Caco-2 (cell line): ENCODE measurements at regions not wholly inside any gene's neighbourhood (a gene's known extent, or its start where the extent isn't known, plus 50 kb on each side); places are given as distances from the start of the nearest gene placed in this dataset.
"Not testable (repeated sequence)": the region's sequence is repeated elsewhere in the genome, so short reads cannot be mapped to it uniquely, and the experiment has no call there.

Experiments used
- BruUV-seq: library from RNA; stranded (reverse); fragments of 400-500 nt; replicated peaks from 2 replicates; lab custom pipeline; 2021; lab: Mats Ljungman, UMichigan
- CTCF ChIA-PET: fragments of 300-600 bp; sonication (Branson Sonifier 250); formaldehyde crosslinking; loops from one replicate; lab custom pipeline; 2022; ENCODE audit warnings: antibody characterized with exemption; lab: Charles Lee
- POLR2A ChIA-PET: fragments of 300-600 bp; sonication (Branson Sonifier 250); formaldehyde crosslinking; loops from one replicate; lab custom pipeline; 2022; ENCODE audit warnings: antibody characterized with exemption; lab: Charles Lee
- DNase-seq, 2 experiments: peaks; one replicate each; pipeline versions ENCODE4 v3.0.0 to v3.0.0-alpha.2; 2020 to 2022
- H3K27me3 ChIP-seq: replicated peaks from 2 replicates; pipeline ENCODE4 v1.6.0; 2011; ENCODE audit warnings: low read length; ENCODE audit not compliant: control insufficient read depth, insufficient read depth
- H3K36me3 ChIP-seq: 2 replicates; pipeline ENCODE4 v1.5.1; 2011; ENCODE audit warnings: low read length; ENCODE audit not compliant: control insufficient read depth, insufficient read depth
- H3K4me1 ChIP-seq: fragments of 250-450 bp; sonication (Bioruptor Pico); 2 replicates; pipeline ENCODE4 v1.5.1; 2020; ENCODE audit warnings: mild to moderate bottlenecking
- H3K4me3 ChIP-seq: 2 replicates; pipeline ENCODE4 v1.5.1; 2011; ENCODE audit warnings: low read depth, mild to moderate bottlenecking, control low read depth, low read length
- H3K9me3 ChIP-seq: fragments of 250-450 bp; sonication (Bioruptor Pico); 2 replicates; pipeline ENCODE4 v1.5.1; 2020; ENCODE audit warnings: mild to moderate bottlenecking, moderate library complexity
- H3K27ac Mint-ChIP-seq: one replicate; pipeline ENCODE4 v1.8.0; 2022; ENCODE audit warnings: mixed read lengths; ENCODE audit not compliant: unreplicated experiment
- H3K27me3 Mint-ChIP-seq: one replicate; pipeline ENCODE4 v1.8.0; 2022; ENCODE audit warnings: mixed read lengths; ENCODE audit not compliant: insufficient read depth, unreplicated experiment
- H3K36me3 Mint-ChIP-seq: one replicate; pipeline ENCODE4 v1.8.0; 2022; ENCODE audit warnings: mild to moderate bottlenecking, mixed read lengths; ENCODE audit not compliant: insufficient read depth, unreplicated experiment
- H3K4me1 Mint-ChIP-seq: one replicate; pipeline ENCODE4 v1.8.0; 2022; ENCODE audit warnings: low read depth, mixed read lengths; ENCODE audit not compliant: unreplicated experiment
- H3K4me3 Mint-ChIP-seq: one replicate; pipeline ENCODE4 v1.8.0; 2022; ENCODE audit warnings: mild to moderate bottlenecking, moderate library complexity, mixed read lengths; ENCODE audit not compliant: unreplicated experiment
- H3K9me3 Mint-ChIP-seq: one replicate; pipeline ENCODE4 v1.8.0; 2022; ENCODE audit warnings: mixed read lengths; ENCODE audit not compliant: unreplicated experiment
- intact Hi-C: fragments of 100-400 bp; cut with micrococcal nuclease; formaldehyde crosslinking; loops from one replicate; pipeline ENCODE4 v1.10.0; 2022; ENCODE audit not compliant: unreplicated experiment
- TF ChIP-seq, protein P1 (sequence below), 2 experiments: fragments of 200-600 bp in 1 of 2; IDR thresholded peaks; 1 replicate in 1 of 2; 2 replicates in 1 of 2; pipeline versions ENCODE4 v1.5.1 to v1.8.0; 2011 to 2022; ENCODE audit warnings: antibody characterized with exemption in 1 of 2, control low read depth in 1 of 2, inconsistent platforms in 1 of 2, low read depth in 1 of 2, low read length in 1 of 2, mild to moderate bottlenecking in 1 of 2, moderate library complexity in 1 of 2; ENCODE audit not compliant: insufficient read depth in 1 of 2, severe bottlenecking in 1 of 2, unreplicated experiment in 1 of 2

DNA sequence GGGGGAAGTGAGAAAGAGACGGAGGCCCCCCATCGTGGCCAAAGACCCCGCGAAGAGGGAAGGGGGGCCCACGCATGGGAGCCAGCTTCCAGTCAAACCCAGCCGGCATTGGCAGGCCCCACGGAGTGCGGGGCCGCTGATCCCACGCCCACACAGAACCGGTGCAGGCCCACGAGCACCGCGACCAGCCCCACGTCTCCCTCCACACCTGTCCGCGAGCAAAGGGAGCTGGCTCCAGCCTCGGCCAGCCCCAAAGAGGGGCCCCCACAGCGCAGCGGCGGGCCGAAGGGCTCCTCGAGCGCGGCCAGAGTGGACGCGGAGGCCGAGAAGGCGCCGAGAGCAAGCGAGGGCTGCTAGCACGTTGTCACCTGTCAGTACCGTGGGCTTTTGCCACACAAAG, 125.0 kb upstream of the TWIST2 start:
- H3K4me3 ChIP-seq, result no peak overlapping the region
- Mint-ChIP-seq H3K4me1 (no peaks in the 10 kb centered on the region), H3K27me3 (peaks cover 11% of the 10 kb centered on the region), H3K27ac (no peak overlapping the region), H3K36me3 (no peaks in the 10 kb centered on the region), H3K9me3 (no peaks in the 10 kb centered on the region), H3K4me3 (no peak overlapping the region)
- no TSS peak for BruUV-seq
- no peak for DNase-seq
- H3K36me3 ChIP-seq, result no peaks in the 10 kb centered on the region
- CTCF ChIA-PET, result no interaction called here
- POLR2A ChIA-PET, result no interaction called here
- H3K27me3 ChIP-seq, result no peaks in the 10 kb centered on the region
- intact Hi-C loops, result no loop called here
- TF ChIP-seq, protein P1, sequence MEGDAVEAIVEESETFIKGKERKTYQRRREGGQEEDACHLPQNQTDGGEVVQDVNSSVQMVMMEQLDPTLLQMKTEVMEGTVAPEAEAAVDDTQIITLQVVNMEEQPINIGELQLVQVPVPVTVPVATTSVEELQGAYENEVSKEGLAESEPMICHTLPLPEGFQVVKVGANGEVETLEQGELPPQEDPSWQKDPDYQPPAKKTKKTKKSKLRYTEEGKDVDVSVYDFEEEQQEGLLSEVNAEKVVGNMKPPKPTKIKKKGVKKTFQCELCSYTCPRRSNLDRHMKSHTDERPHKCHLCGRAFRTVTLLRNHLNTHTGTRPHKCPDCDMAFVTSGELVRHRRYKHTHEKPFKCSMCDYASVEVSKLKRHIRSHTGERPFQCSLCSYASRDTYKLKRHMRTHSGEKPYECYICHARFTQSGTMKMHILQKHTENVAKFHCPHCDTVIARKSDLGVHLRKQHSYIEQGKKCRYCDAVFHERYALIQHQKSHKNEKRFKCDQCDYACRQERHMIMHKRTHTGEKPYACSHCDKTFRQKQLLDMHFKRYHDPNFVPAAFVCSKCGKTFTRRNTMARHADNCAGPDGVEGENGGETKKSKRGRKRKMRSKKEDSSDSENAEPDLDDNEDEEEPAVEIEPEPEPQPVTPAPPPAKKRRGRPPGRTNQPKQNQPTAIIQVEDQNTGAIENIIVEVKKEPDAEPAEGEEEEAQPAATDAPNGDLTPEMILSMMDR (IDR thresholded peaks at IDR 0.05; ENCODE audit: insufficient read depth in 1 of 2, low read depth in 1 of 2, low read length in 1 of 2, severe bottlenecking in 1 of 2, unreplicated experiment in 1 of 2), result no peak
- no peaks in the 10 kb centered on the region for H3K4me1 ChIP-seq
- H3K9me3 ChIP-seq, result no peaks in the 10 kb centered on the region

DNA sequence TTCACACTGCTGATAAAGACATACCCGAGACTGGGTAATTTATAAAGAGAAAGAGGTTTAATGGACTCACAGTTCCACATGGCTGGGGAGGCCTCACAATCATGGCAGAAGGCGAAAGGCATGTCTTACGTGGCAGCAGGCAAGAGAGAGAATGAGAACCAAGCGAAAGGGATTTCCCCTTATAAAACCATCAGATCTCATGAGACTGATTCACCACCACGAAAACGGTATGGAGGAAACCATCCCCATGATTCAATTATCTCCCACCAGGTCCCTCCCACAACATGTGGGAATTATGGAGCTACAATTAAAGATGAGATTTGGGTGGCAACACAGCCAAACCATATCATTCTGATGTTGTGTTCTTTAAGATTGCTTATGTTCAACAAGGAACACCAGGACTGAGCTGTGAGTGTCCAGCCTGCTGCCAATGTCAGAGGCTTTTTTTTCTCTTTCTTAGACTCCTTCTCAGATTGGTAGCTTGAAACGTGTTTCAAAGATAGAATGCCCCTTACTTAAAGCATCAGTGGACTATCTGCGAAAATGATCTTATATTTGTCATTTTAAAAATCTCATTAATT, 124.1 kb upstream of the TWIST2 start:
- H3K4me3 ChIP-seq, H3K36me3 ChIP-seq, POLR2A ChIA-PET, H3K4me1 Mint-ChIP-seq, intact Hi-C loops, CTCF ChIA-PET, H3K9me3 ChIP-seq, H3K27ac Mint-ChIP-seq, H3K4me1 ChIP-seq, BruUV-seq, DNase-seq, H3K4me3 Mint-ChIP-seq, H3K36me3 Mint-ChIP-seq, H3K27me3 ChIP-seq, H3K9me3 Mint-ChIP-seq: not testable (repeated sequence)
- H3K27me3 Mint-ChIP-seq, result peaks cover 11% of the 10 kb centered on the region

DNA sequence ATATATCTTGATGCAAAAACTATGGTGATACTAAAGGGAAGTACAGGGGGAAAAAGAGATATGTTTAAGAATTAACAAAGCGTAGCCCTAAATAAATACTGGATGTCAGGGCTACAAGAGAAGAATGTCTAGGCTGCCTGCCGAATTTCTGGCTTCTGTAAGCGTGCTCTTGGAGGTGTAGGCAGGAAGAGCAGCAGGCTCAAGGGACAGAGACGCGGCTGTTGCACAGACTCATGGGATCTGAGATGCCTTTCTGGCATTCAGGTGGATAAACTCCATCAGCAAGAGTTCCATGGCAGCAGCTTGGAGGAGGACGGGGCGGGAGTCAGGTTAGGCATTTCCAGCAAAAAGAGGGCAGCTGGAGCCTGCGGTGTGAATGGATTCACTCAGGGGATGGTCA, 123.2 kb upstream of the TWIST2 start:
- Mint-ChIP-seq H3K9me3 (no peaks in the 10 kb centered on the region), H3K4me3 (no peak overlapping the region), H3K27ac (no peak overlapping the region), H3K27me3 (peaks cover 11% of the 10 kb centered on the region), H3K36me3 (no peaks in the 10 kb centered on the region), H3K4me1 (no peaks in the 10 kb centered on the region)
- BruUV-seq, result no TSS peak
- DNase-seq, result no peak
- intact Hi-C loops, result no loop called here
- Histone ChIP-seq H3K4me3 (no peak overlapping the region), H3K27me3 (no peaks in the 10 kb centered on the region), H3K9me3 (no peaks in the 10 kb centered on the region), H3K36me3 (no peaks in the 10 kb centered on the region), H3K4me1 (no peaks in the 10 kb centered on the region)
- TF ChIP-seq, protein P1 (IDR thresholded peaks at IDR 0.05; ENCODE audit: insufficient read depth in 1 of 2, low read depth in 1 of 2, low read length in 1 of 2, severe bottlenecking in 1 of 2, unreplicated experiment in 1 of 2), result no peak
- POLR2A ChIA-PET, result no interaction called here
- CTCF ChIA-PET, result no interaction called here

DNA sequence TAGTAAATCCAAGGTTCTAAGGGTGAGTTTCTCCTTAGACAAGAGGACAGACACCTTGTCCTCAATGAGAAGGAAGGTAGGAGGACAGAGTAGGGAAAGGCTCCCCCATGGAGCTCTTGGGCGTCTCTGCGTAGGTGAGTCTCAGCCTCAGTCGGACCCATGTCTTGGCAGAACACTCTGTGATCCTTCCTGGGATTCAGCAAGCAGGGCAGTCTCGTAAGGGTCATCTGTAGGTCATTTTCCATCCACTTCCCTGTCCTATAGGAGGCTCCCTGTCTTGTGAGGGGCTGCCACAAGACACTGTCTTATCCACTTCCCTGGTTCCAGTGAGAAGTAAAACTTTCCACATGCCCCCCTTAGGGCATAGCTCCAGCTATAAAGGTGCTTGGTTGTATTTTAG, 122.6 kb upstream of the TWIST2 start:
- no peak overlapping the region for H3K4me3 Mint-ChIP-seq
- no peak overlapping the region for H3K27ac Mint-ChIP-seq
- Histone ChIP-seq H3K9me3 (no peaks in the 10 kb centered on the region), H3K4me1 (no peaks in the 10 kb centered on the region), H3K4me3 (no peak overlapping the region), H3K27me3 (no peaks in the 10 kb centered on the region), H3K36me3 (no peaks in the 10 kb centered on the region)
- intact Hi-C loops, result no loop called here
- no peaks in the 10 kb centered on the region for H3K9me3 Mint-ChIP-seq
- H3K36me3 Mint-ChIP-seq, result no peaks in the 10 kb centered on the region
- ChIA-PET POLR2A (no interaction called here), CTCF (no interaction called here)
- H3K4me1 Mint-ChIP-seq, result no peaks in the 10 kb centered on the region
- peaks cover 11% of the 10 kb centered on the region for H3K27me3 Mint-ChIP-seq
- TF ChIP-seq, protein P1 (IDR thresholded peaks at IDR 0.05; ENCODE audit: insufficient read depth in 1 of 2, low read depth in 1 of 2, low read length in 1 of 2, severe bottlenecking in 1 of 2, unreplicated experiment in 1 of 2), result no peak
- no peak for DNase-seq
- BruUV-seq, result no TSS peak
